Lower leg skin (tissue), 3 donors: ENCODE measurements at regions not wholly inside any gene's neighbourhood (a gene's known extent, or its start where the extent isn't known, plus 50 kb on each side); places are given as distances from the start of the nearest gene placed in this dataset.

Experiments
- CTCF ChIP-seq, 3 donors: fragments of 450-650 bp; IDR thresholded peaks; one replicate each; pipeline ENCODE4 v1.5.1; 2016; ENCODE audit warnings: antibody characterized with exemption in 3 of 3, mild to moderate bottlenecking in 3 of 3, moderate library complexity in 2 of 3
- POLR2A ChIP-seq, 2 donors: fragments of 450-650 bp; IDR thresholded peaks; one replicate each; pipeline ENCODE4 v1.6.1; 2016 to 2017; ENCODE audit warnings: antibody characterized with exemption in 2 of 2, mild to moderate bottlenecking in 1 of 2, moderate library complexity in 1 of 2

DNA sequence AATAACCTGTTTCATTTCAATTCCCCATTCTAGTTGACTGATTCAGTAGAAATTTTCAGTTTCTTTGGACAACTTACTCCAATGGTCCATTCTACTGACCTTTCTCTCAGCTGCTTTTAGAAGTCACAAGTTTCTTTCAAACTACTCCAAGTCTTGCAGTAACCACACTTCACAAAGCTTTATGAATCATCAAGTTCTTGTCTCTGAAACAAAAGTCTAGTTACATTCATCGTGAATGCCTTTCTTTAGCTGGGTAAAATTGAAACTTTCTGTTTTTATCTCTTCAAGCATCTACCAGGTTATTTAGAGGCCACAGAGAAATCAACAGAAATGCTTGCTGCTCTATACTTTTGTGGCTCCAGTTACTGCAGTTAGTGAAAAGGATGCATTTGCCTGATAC, 405.4 kb downstream of the TMEM232 start:
- TF ChIP-seq POLR2A (IDR thresholded peaks at IDR 0.05) = no peak
- TF ChIP-seq CTCF (IDR thresholded peaks at IDR 0.05) = no peak
